Pancreas (tissue), 10 donors: ENCODE measurements at regions not wholly inside any gene's neighbourhood (a gene's known extent, or its start where the extent isn't known, plus 50 kb on each side); places are given as distances from the start of the nearest gene placed in this dataset.

ENCODE experiments used
- ATAC-seq, 4 donors: fragments of 200-7000 bp; cut with Tn5 transposase; one replicate each; pipeline versions ENCODE4 v1.8.0 to v1.9.1; 2020; ENCODE audit warnings: mild to moderate bottlenecking in 4 of 4, moderate library complexity in 4 of 4
- DNase-seq, 6 donors: peaks; one replicate each; pipeline ENCODE4 v3.0.0-alpha.2; 2020
- FAIRE-seq: peaks from 2 replicates; lab custom pipeline; 2012; peaks lifted over from hg19 to GRCh38; lab: Jason Lieb, UNC
- H3K27ac ChIP-seq, 4 donors: fragments of 200-600 bp; sonication (generic); 1 replicate in 3 of 4; 2 replicates in 1 of 4; pipeline versions ENCODE4 v1.5.0 to v1.8.0; 2020
- H3K27me3 ChIP-seq, 4 donors: fragments of 200-600 bp; one replicate each; pipeline ENCODE4 v1.8.0; 2021
- H3K36me3 ChIP-seq, 3 donors: fragments of 200-600 bp; sonication (generic) in 1 of 3; one replicate each; pipeline versions ENCODE4 v1.5.0 to v1.8.0; 2020 to 2021
- H3K4me1 ChIP-seq, 3 donors: fragments of 200-600 bp; one replicate each; pipeline ENCODE4 v1.8.0; 2021
- H3K4me3 ChIP-seq, 4 donors: fragments of 200-600 bp; sonication (generic) in 2 of 4; one replicate each; pipeline versions ENCODE4 v1.5.0 to v1.8.0; 2020 to 2021
- H3K9me3 ChIP-seq, 4 donors: fragments of 200-600 bp; one replicate each; pipeline ENCODE4 v1.8.0; 2021
- CTCF ChIP-seq, 4 donors: fragments of 200-600 bp; sonication (generic) in 3 of 4; IDR thresholded peaks; one replicate each; pipeline versions ENCODE4 v1.5.0 to v1.8.0; 2021; ENCODE audit warnings: antibody characterized with exemption in 4 of 4
- WGBS, 2 donors: extraction: QIAGEN DNeasy Blood & Tissue Kit; methylation state at CpG; one replicate each; pipeline ENCODE4 v1.1.7; 2013; 5-methylcytosine and 5-hydroxymethylcytosine counted together
- intact Hi-C, 3 donors: fragments of 100-400 bp; cut with DNase I; formaldehyde crosslinking; loops; one replicate each; pipeline versions ENCODE4 v1.11.1 to v1.14.2; 2022
- donor health status: healthy with polysubstance abuse.
- donor health status: DM: no; HTN: no; CAD: no; lungs with moderate emphysema.
- donor health status: DM: no; HTN: no; CAD: no.
- donor health status: control.
- donor health status: control.
- donor health status: Bipolar disorder and iron deficiency.
- donor health status: DM: yes; HTN: yes; CAD: no.
- donor health status: DM: no; HTN: no; CAD: no.
- donor health status: DM: no; HTN: no; CAD: no.
- donor health status: DM: yes; HTN: yes; CAD: no.

- Histone ChIP-seq H3K4me1 (no peaks in the 10 kb centered on the region), H3K36me3 (no peaks in the 10 kb centered on the region), H3K27me3 (no peaks in the 10 kb centered on the region), H3K4me3 (no peak overlapping the region), H3K27ac (no peak overlapping the region), H3K9me3 (no peaks in the 10 kb centered on the region)
- intact Hi-C loops: no loop called here
- WGBS, 2 donors: 87 to 90% methylated on average over 6 of the region's 6 CpGs
- ATAC-seq (no peak), DNase-seq (no peak), FAIRE-seq (no peak)
- TF ChIP-seq CTCF (IDR thresholded peaks at IDR 0.05): no peak
Observed at GRCh38 chr16:14005335-14005734, 65.8 kb upstream of the MRTFB start.

GRCh38 chr16:14007450-14007849 lies 63.7 kb upstream of the MRTFB start:
- Histone ChIP-seq H3K27me3 (no peaks in the 10 kb centered on the region), H3K36me3 (no peaks in the 10 kb centered on the region), H3K4me3 (no peak overlapping the region), H3K4me1 (peaks cover 2 to 8% (median 3%) of the 10 kb centered on the region in 3 donors), H3K27ac (no peak overlapping the region), H3K9me3 (no peaks in the 10 kb centered on the region)
- FAIRE-seq: no peak
- 63 to 64% methylated on average over 4 of the region's 4 CpGs for WGBS, 2 donors
- TF ChIP-seq CTCF (IDR thresholded peaks at IDR 0.05): no peak
- no peak for DNase-seq
- intact Hi-C loops: no loop called here
- no peak for ATAC-seq

GRCh38 chr16:14011001-14011400 lies 60.1 kb upstream of the MRTFB start:
- Histone ChIP-seq H3K27me3 (no peaks in the 10 kb centered on the region), H3K4me3 (no peak overlapping the region), H3K36me3 (no peaks in the 10 kb centered on the region), H3K27ac (no peak overlapping the region), H3K4me1 (peaks cover 13 to 27% (median 22%) of the 10 kb centered on the region in 3 donors), H3K9me3 (no peaks in the 10 kb centered on the region)
- DNase-seq: no peak
- intact Hi-C loops: no loop called here
- no peak for ATAC-seq
- 88 to 92% methylated on average over 2 of the region's 2 CpGs for WGBS, 2 donors
- no peak for FAIRE-seq
- TF ChIP-seq CTCF (IDR thresholded peaks at IDR 0.05): no peak

- H3K9me3 ChIP-seq: no peaks in the 10 kb centered on the region
- peaks cover 13 to 29% (median 27%) of the 10 kb centered on the region in 3 donors for H3K4me1 ChIP-seq
- peak in 3 of 6 donors; percentile 18 to 63 (median 62) for DNase-seq
- no peak overlapping the region for H3K4me3 ChIP-seq
- H3K27ac ChIP-seq: peak overlapping the region in 1 of 4 donors; percentile 17
- intact Hi-C loops: no loop called here
- no peaks in the 10 kb centered on the region for H3K27me3 ChIP-seq
- H3K36me3 ChIP-seq: no peaks in the 10 kb centered on the region
- no peak for FAIRE-seq
- no peak for TF ChIP-seq CTCF (IDR thresholded peaks at IDR 0.05)
- ATAC-seq: peak; percentile 49 to 76 (median 67)
- 19 to 28% methylated on average over 6 of the region's 6 CpGs for WGBS, 2 donors
Observed at GRCh38 chr16:14011846-14012245, 59.3 kb upstream of the MRTFB start.

GRCh38 chr16:14013145-14013570 lies 58.0 kb upstream of the MRTFB start:
- no peak for FAIRE-seq
- no peaks in the 10 kb centered on the region for H3K36me3 ChIP-seq
- no peak for DNase-seq
- peak in 3 of 4 donors; percentile 12 to 22 (median 17) for ATAC-seq
- no peaks in the 10 kb centered on the region for H3K9me3 ChIP-seq
- intact Hi-C loops: no loop called here
- H3K27ac ChIP-seq: peak overlapping the region; percentile 53 to 75 (median 62)
- peaks cover 13 to 29% (median 27%) of the 10 kb centered on the region in 3 donors for H3K4me1 ChIP-seq
- no peak for TF ChIP-seq CTCF (IDR thresholded peaks at IDR 0.05)
- 53 to 55% methylated on average over 4 of the region's 4 CpGs for WGBS, 2 donors
- no peaks in the 10 kb centered on the region for H3K27me3 ChIP-seq
- no peak overlapping the region for H3K4me3 ChIP-seq
